ENCODE measurements at regions not wholly inside any gene's neighbourhood (a gene's known extent, or its start where the extent isn't known, plus 50 kb on each side); places are given as distances from the start of the nearest gene placed in this dataset.

- no peak overlapping the region for H3K27ac ChIP-seq
- H3K4me1 ChIP-seq = no peaks in the 10 kb centered on the region
- TF ChIP-seq POLR2AphosphoS5 (IDR thresholded peaks at IDR 0.05) (no peak), EP300 (IDR thresholded peaks at IDR 0.05) (no peak), POLR2A (IDR thresholded peaks at IDR 0.05) (no peak)
- TF ChIP-seq, protein P1, sequence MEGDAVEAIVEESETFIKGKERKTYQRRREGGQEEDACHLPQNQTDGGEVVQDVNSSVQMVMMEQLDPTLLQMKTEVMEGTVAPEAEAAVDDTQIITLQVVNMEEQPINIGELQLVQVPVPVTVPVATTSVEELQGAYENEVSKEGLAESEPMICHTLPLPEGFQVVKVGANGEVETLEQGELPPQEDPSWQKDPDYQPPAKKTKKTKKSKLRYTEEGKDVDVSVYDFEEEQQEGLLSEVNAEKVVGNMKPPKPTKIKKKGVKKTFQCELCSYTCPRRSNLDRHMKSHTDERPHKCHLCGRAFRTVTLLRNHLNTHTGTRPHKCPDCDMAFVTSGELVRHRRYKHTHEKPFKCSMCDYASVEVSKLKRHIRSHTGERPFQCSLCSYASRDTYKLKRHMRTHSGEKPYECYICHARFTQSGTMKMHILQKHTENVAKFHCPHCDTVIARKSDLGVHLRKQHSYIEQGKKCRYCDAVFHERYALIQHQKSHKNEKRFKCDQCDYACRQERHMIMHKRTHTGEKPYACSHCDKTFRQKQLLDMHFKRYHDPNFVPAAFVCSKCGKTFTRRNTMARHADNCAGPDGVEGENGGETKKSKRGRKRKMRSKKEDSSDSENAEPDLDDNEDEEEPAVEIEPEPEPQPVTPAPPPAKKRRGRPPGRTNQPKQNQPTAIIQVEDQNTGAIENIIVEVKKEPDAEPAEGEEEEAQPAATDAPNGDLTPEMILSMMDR (IDR thresholded peaks at IDR 0.05) = no peak
- no peak for DNase-seq
- no peaks in the 10 kb centered on the region for H3K36me3 ChIP-seq
- H3K9me3 ChIP-seq = no peaks in the 10 kb centered on the region
- no peak overlapping the region for H3K4me3 ChIP-seq
- H3K27me3 ChIP-seq = no peaks in the 10 kb centered on the region
- WGBS, 2 donors = 63 to 72% methylated on average over 4 of the region's 4 CpGs
- intact Hi-C loops (cut with DNase I) = no loop called here
Measured at GRCh38 chr15:37218351-37218916, 118.1 kb upstream of the MEIS2 start.

- Histone ChIP-seq H3K36me3 (no peaks in the 10 kb centered on the region), H3K27ac (no peak overlapping the region), H3K4me3 (no peak overlapping the region), H3K4me1 (no peaks in the 10 kb centered on the region), H3K9me3 (no peaks in the 10 kb centered on the region), H3K27me3 (no peaks in the 10 kb centered on the region)
- intact Hi-C loops (cut with DNase I) = no loop called here
- no peak for DNase-seq
- no peak for TF ChIP-seq POLR2AphosphoS5 (IDR thresholded peaks at IDR 0.05)
- no peak for TF ChIP-seq POLR2A (IDR thresholded peaks at IDR 0.05)
- TF ChIP-seq, protein P1 (IDR thresholded peaks at IDR 0.05) = no peak
- TF ChIP-seq EP300 (IDR thresholded peaks at IDR 0.05) = no peak
- WGBS, 2 donors = 40 to 81% methylated on average over 2 of the region's 2 CpGs
Measured at GRCh38 chr15:37219211-37219701, 118.9 kb upstream of the MEIS2 start.

DNA sequence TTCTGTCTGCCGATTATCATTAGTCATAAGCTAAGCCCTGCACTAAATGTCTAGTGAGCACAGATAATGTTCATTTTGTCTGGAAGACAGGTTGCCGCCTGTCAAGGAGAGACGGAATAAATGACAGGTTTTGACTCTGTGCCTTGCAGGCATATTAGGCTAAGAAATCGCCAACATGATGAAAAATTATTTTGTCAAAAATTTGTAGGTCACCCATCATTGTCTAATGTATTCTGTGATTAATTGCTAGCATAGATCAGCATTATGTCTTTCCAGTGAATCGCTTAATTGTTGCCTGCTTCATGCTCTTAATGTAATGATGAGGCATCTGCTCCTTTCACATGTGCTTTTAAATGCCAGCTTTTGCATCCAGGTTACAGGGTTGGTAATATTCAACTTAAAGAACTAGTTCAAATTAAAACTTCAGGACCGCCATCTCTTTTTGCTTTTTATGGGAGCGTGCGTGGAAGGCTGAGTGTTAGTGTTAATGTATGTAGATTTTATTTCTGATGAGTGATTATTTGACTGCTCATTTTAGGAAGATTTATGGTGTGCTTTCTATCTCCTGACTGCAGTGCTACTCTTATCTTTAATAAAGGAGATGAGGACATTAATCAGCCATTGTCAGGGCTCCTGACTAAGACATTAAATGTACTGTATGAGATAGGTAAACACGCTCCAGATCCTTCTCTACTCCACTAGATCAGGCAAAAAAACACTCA, 120.8 kb upstream of the MEIS2 start:
- no peaks in the 10 kb centered on the region for H3K36me3 ChIP-seq
- 86 to 88% methylated on average over 9 of the region's 9 CpGs for WGBS, 2 donors
- no peaks in the 10 kb centered on the region for H3K27me3 ChIP-seq
- TF ChIP-seq POLR2AphosphoS5 (IDR thresholded peaks at IDR 0.05) = no peak
- TF ChIP-seq POLR2A (IDR thresholded peaks at IDR 0.05) = no peak
- TF ChIP-seq EP300 (IDR thresholded peaks at IDR 0.05) = no peak
- TF ChIP-seq, protein P1 (IDR thresholded peaks at IDR 0.05) = no peak
- no peak overlapping the region for H3K27ac ChIP-seq
- H3K9me3 ChIP-seq = no peaks in the 10 kb centered on the region
- no peaks in the 10 kb centered on the region for H3K4me1 ChIP-seq
- intact Hi-C loops (cut with DNase I) = no loop called here
- H3K4me3 ChIP-seq = no peak overlapping the region
- DNase-seq = no peak

GRCh38 chr15:37221671-37222145, 121.4 kb upstream of the MEIS2 start:
- Histone ChIP-seq H3K4me3 (no peak overlapping the region), H3K9me3 (no peaks in the 10 kb centered on the region), H3K4me1 (no peaks in the 10 kb centered on the region), H3K36me3 (no peaks in the 10 kb centered on the region), H3K27me3 (no peaks in the 10 kb centered on the region), H3K27ac (no peak overlapping the region)
- TF ChIP-seq EP300 (IDR thresholded peaks at IDR 0.05) = no peak
- no peak for TF ChIP-seq POLR2AphosphoS5 (IDR thresholded peaks at IDR 0.05)
- TF ChIP-seq, protein P1 (IDR thresholded peaks at IDR 0.05) = no peak
- TF ChIP-seq POLR2A (IDR thresholded peaks at IDR 0.05) = no peak
- intact Hi-C loops (cut with DNase I) = no loop called here
- DNase-seq = no peak
- WGBS, 2 donors = 86 to 87% methylated on average over 7 of the region's 7 CpGs
